HL-60 (cell line): ENCODE measurements at regions not wholly inside any gene's neighbourhood (a gene's known extent, or its start where the extent isn't known, plus 50 kb on each side); places are given as distances from the start of the nearest gene placed in this dataset.

Experiments
- DNase-seq, 2 experiments: peaks; one replicate each; pipeline ENCODE4 v3.0.0-alpha.2; 2010 to 2020; ENCODE audit warnings: low read depth in 1 of 2, low spot score in 1 of 2
- H3K27ac ChIP-seq: fragments of 250-450 bp; sonication (Bioruptor Pico); replicated peaks from 2 replicates; pipeline ENCODE4 v1.5.1; 2020; ENCODE audit warnings: mild to moderate bottlenecking, moderate library complexity
- H3K27me3 ChIP-seq: fragments of 250-450 bp; sonication (Bioruptor Pico); 2 replicates; pipeline ENCODE4 v1.5.1; 2021; ENCODE audit warnings: mild to moderate bottlenecking, moderate library complexity; ENCODE audit not compliant: insufficient read depth, poor library complexity, severe bottlenecking
- H3K4me3 ChIP-seq: replicated peaks from 2 replicates; pipeline ENCODE4 v1.5.1; 2011; ENCODE audit warnings: mild to moderate bottlenecking, control low read depth, low read length; ENCODE audit not compliant: insufficient read depth
- CTCF ChIP-seq: IDR thresholded peaks from one replicate; pipeline ENCODE4 v1.5.1; 2011; ENCODE audit warnings: low read length, control low read depth, inconsistent platforms; ENCODE audit not compliant: insufficient read depth
- GABPA ChIP-seq: IDR thresholded peaks from 2 replicates; pipeline ENCODE4 v1.6.1; 2012; ENCODE audit warnings: low read depth
- POLR2AphosphoS5 ChIP-seq: IDR thresholded peaks from 2 replicates; pipeline ENCODE4 v1.6.1; 2012; ENCODE audit warnings: low read depth
- REST ChIP-seq: IDR thresholded peaks from 2 replicates; pipeline ENCODE4 v1.6.1; 2012; ENCODE audit warnings: low read depth; ENCODE audit not compliant: insufficient replicate concordance
- SPI1 ChIP-seq: IDR thresholded peaks from 2 replicates; pipeline ENCODE4 v1.6.1; 2012; ENCODE audit warnings: low read depth, mild to moderate bottlenecking, borderline replicate concordance

GRCh38 chr4:25474690-25475089 is 97.6 kb downstream of the ANAPC4 start:
- TF ChIP-seq GABPA = no peak
- TF ChIP-seq REST = no peak
- no peak for TF ChIP-seq SPI1
- no peak for TF ChIP-seq POLR2AphosphoS5
- TF ChIP-seq CTCF = no peak
- Histone ChIP-seq H3K4me3 (no peak overlapping the region), H3K27me3 (no peaks in the 10 kb centered on the region), H3K27ac (no peak overlapping the region)
- no peak for DNase-seq

DNA sequence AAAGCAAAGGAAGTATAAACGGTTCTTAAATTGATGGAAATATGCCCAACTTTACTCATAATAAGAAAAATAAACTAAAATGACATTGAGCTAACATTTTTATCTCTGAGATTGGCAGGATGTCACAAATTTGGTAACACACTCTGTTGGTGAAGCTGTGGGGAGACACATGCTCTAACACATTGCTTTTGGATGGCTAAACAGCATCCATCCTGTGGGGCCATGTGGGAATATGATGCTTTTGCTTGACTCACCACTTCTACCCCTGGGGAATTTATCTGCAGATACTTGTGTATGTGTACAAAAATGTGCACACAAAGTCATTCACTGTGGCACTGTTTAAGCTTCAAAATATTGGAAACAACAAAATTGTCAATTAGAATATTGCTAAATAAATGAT is 100.2 kb downstream of the ANAPC4 start:
- H3K4me3 ChIP-seq = no peak overlapping the region
- no peak for TF ChIP-seq REST
- H3K27ac ChIP-seq = no peak overlapping the region
- DNase-seq = no peak
- H3K27me3 ChIP-seq = no peaks in the 10 kb centered on the region

- H3K27me3 ChIP-seq = no peaks in the 10 kb centered on the region
- TF ChIP-seq GABPA (no peak), CTCF (no peak), REST (no peak), POLR2AphosphoS5 (no peak), SPI1 (no peak)
- H3K4me3 ChIP-seq = no peak overlapping the region
- no peak overlapping the region for H3K27ac ChIP-seq
- DNase-seq = no peak
Observed at GRCh38 chr4:25481648-25482047, 104.6 kb downstream of the ANAPC4 start.

- H3K27ac ChIP-seq = no peak overlapping the region
- TF ChIP-seq CTCF (no peak), REST (no peak), SPI1 (no peak), POLR2AphosphoS5 (no peak), GABPA (no peak)
- no peaks in the 10 kb centered on the region for H3K27me3 ChIP-seq
- no peak overlapping the region for H3K4me3 ChIP-seq
- no peak for DNase-seq
Observed at GRCh38 chr4:25484243-25484721, 107.2 kb downstream of the ANAPC4 start.
